Fibroblast of lung (primary cell): ENCODE measurements at regions not wholly inside any gene's neighbourhood (a gene's known extent, or its start where the extent isn't known, plus 50 kb on each side); places are given as distances from the start of the nearest gene placed in this dataset.

Source experiments
- DNase-seq, 2 donors: peaks; one replicate each; pipeline versions ENCODE4 v3.0.0 to v3.0.0-alpha.2; 2010; ENCODE audit warnings: low read depth in 2 of 2
- H2AFZ ChIP-seq: 2 replicates; pipeline ENCODE4 v1.5.1; 2012; ENCODE audit warnings: low read length, control low read depth, inconsistent platforms
- H3K27ac ChIP-seq: 2 replicates; pipeline ENCODE4 v1.5.1; 2011; ENCODE audit warnings: low read length, control low read depth; ENCODE audit not compliant: insufficient read depth
- H3K27me3 ChIP-seq: 2 replicates; pipeline ENCODE4 v1.5.1; 2011; ENCODE audit warnings: mild to moderate bottlenecking, low read length; ENCODE audit not compliant: control insufficient read depth, insufficient read depth
- H3K36me3 ChIP-seq: 2 replicates; pipeline ENCODE4 v1.5.1; 2011; ENCODE audit warnings: low read length; ENCODE audit not compliant: control insufficient read depth, insufficient read depth
- H3K4me1 ChIP-seq: 2 replicates; pipeline ENCODE4 v1.5.1; 2011; ENCODE audit warnings: low read length; ENCODE audit not compliant: control insufficient read depth, insufficient read depth; ENCODE audit errors: extremely low read depth
- H3K4me2 ChIP-seq: 2 replicates; pipeline ENCODE4 v1.5.1; 2011; ENCODE audit warnings: low read length, control low read depth; ENCODE audit not compliant: insufficient read depth; ENCODE audit errors: extremely low read depth
- H3K4me3 ChIP-seq, 4 experiments: fragments of 200-600 bp in 1 of 4; sonication (generic) in 1 of 4; replicated peaks in 1 of 4; 2 replicates each; pipeline ENCODE4 v1.5.1; 2011 to 2016; ENCODE audit warnings: low read length in 4 of 4, low read depth in 3 of 4, mild to moderate bottlenecking in 3 of 4, control low read depth in 2 of 4, inconsistent platforms in 1 of 4, mixed read lengths in 1 of 4; ENCODE audit not compliant: insufficient read depth in 1 of 4; ENCODE audit errors: control extremely low read depth in 1 of 4
- H3K79me2 ChIP-seq: 2 replicates; pipeline ENCODE4 v1.5.1; 2012; ENCODE audit warnings: mild to moderate bottlenecking, low read length, inconsistent platforms; ENCODE audit not compliant: control insufficient read depth, insufficient read depth
- H3K9ac ChIP-seq: 2 replicates; pipeline ENCODE4 v1.5.1; 2011; ENCODE audit warnings: mild to moderate bottlenecking, low read length, control low read depth; ENCODE audit not compliant: insufficient read depth
- H3K9me3 ChIP-seq: 2 replicates; pipeline ENCODE4 v1.5.1; 2012; ENCODE audit warnings: low read depth, low read length; ENCODE audit not compliant: control insufficient read depth, insufficient read depth
- H4K20me1 ChIP-seq: 2 replicates; pipeline ENCODE4 v1.5.1; 2011; ENCODE audit warnings: low read length; ENCODE audit not compliant: control insufficient read depth, insufficient read depth; ENCODE audit errors: extremely low read depth
- CTCF ChIP-seq, 2 donors: IDR thresholded peaks in 1 of 2; conservative IDR thresholded peaks in 1 of 2; 1 replicate in 1 of 2; 2 replicates in 1 of 2; pipeline ENCODE4 v1.5.1; 2011 to 2012; ENCODE audit warnings: low read length in 2 of 2, control low read depth in 1 of 2, inconsistent platforms in 1 of 2, low read depth in 1 of 2, mild to moderate bottlenecking in 1 of 2
- EZH2 ChIP-seq: IDR thresholded peaks from 2 replicates; pipeline ENCODE4 v1.5.1; 2012; ENCODE audit warnings: low read length, control low read depth, mild to moderate bottlenecking; ENCODE audit errors: missing control alignments

GRCh38 chr3:65093641-65094040, 405.8 kb upstream of the ADAMTS9 start:
- Histone ChIP-seq H3K9ac (no peak overlapping the region), H3K4me1 (no peaks in the 10 kb centered on the region), H3K27me3 (no peaks in the 10 kb centered on the region), H3K79me2 (no peaks in the 10 kb centered on the region), H3K4me2 (no peak overlapping the region), H3K27ac (no peak overlapping the region), H3K36me3 (no peaks in the 10 kb centered on the region), H3K4me3 (no peak overlapping the region), H4K20me1 (no peaks in the 10 kb centered on the region), H3K9me3 (no peaks in the 10 kb centered on the region), H2AFZ (no peak overlapping the region)
- TF ChIP-seq EZH2 (no peak), CTCF (conservative IDR thresholded peaks at IDR 0.05 in 1 of 2, IDR thresholded peaks at IDR 0.05 in 1 of 2; ENCODE audit: low read depth in 1 of 2, low read length in 2 of 2) (no peak)
- DNase-seq: no peak

GRCh38 chr3:65091565-65091964, 403.8 kb upstream of the ADAMTS9 start:
- no peak for DNase-seq
- no peaks in the 10 kb centered on the region for H4K20me1 ChIP-seq
- H3K27me3 ChIP-seq: no peaks in the 10 kb centered on the region
- TF ChIP-seq CTCF (conservative IDR thresholded peaks at IDR 0.05 in 1 of 2, IDR thresholded peaks at IDR 0.05 in 1 of 2; ENCODE audit: low read depth in 1 of 2, low read length in 2 of 2): no peak
- TF ChIP-seq EZH2: no peak
- no peak overlapping the region for H3K4me3 ChIP-seq
- no peaks in the 10 kb centered on the region for H3K36me3 ChIP-seq
- H2AFZ ChIP-seq: no peak overlapping the region
- H3K4me1 ChIP-seq: no peaks in the 10 kb centered on the region
- H3K79me2 ChIP-seq: no peaks in the 10 kb centered on the region
- no peak overlapping the region for H3K4me2 ChIP-seq
- H3K27ac ChIP-seq: no peak overlapping the region
- no peaks in the 10 kb centered on the region for H3K9me3 ChIP-seq
- H3K9ac ChIP-seq: no peak overlapping the region

GRCh38 chr3:65083240-65083639, 395.4 kb upstream of the ADAMTS9 start:
- Histone ChIP-seq H3K9ac (no peak overlapping the region), H4K20me1 (peaks cover 2% of the 10 kb centered on the region), H3K9me3 (no peaks in the 10 kb centered on the region), H3K79me2 (no peaks in the 10 kb centered on the region), H3K27ac (no peak overlapping the region), H2AFZ (no peak overlapping the region), H3K36me3 (no peaks in the 10 kb centered on the region), H3K27me3 (no peaks in the 10 kb centered on the region), H3K4me1 (no peaks in the 10 kb centered on the region), H3K4me3 (no peak overlapping the region), H3K4me2 (no peak overlapping the region)
- DNase-seq: peak in 1 of 2 donors; percentile 2
- TF ChIP-seq CTCF (conservative IDR thresholded peaks at IDR 0.05 in 1 of 2, IDR thresholded peaks at IDR 0.05 in 1 of 2; ENCODE audit: low read depth in 1 of 2, low read length in 2 of 2) (no peak), EZH2 (no peak)
